ENCODE measurements at regions not wholly inside any gene's neighbourhood (a gene's known extent, or its start where the extent isn't known, plus 50 kb on each side); places are given as distances from the start of the nearest gene placed in this dataset.

GRCh38 chr13:53878861-53879260 is 850.2 kb downstream of the OLFM4 start:
- no peak for DNase-seq

DNA sequence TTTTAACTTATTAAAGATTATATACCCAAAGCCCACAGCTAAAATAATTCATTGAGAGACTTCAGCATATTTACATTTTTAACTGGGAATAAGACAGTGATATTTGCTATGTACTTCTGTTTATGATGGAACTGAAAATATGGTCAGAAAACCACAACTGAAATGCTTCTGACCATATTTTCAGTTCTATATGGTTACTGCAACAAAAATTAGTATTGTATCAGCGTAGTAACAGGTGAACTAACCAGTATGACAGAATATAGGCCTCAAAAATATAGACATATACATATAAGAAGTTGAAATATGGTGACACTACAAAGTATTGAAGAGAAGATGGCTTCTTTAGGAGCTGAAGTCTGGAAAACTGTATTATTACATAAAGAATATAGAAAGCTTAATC is 857.4 kb downstream of the OLFM4 start:
- DNase-seq: no peak

- DNase-seq: no peak
Measured at GRCh38 chr13:53890696-53891095, 862.1 kb downstream of the OLFM4 start.

DNA sequence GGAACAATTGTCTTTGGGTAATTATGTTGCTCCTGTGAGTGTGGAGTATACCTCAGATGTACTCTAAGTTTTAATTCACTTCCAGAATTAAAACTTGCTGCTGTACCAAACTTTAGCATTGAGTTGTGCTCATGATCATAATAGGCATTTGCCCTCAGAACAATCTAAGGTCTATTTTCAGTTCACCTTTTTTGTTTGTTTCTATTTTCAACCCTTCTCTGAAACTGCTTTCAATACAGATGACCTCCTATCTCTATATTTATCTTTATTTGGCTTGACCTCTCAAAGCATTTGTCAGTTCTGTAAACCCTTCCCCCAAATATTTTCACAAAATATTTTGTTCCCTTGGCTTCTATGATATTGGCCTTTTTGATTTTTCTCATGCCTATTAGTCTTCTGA is 873.0 kb downstream of the OLFM4 start:
- no peak for DNase-seq

GRCh38 chr13:53907891-53908290 is 879.3 kb downstream of the OLFM4 start:
- DNase-seq: no peak

- DNase-seq: no peak
Measured at GRCh38 chr13:53920916-53921315, 892.3 kb downstream of the OLFM4 start.

- DNase-seq: no peak
Measured at GRCh38 chr13:53921473-53921872, 892.9 kb downstream of the OLFM4 start.

DNA sequence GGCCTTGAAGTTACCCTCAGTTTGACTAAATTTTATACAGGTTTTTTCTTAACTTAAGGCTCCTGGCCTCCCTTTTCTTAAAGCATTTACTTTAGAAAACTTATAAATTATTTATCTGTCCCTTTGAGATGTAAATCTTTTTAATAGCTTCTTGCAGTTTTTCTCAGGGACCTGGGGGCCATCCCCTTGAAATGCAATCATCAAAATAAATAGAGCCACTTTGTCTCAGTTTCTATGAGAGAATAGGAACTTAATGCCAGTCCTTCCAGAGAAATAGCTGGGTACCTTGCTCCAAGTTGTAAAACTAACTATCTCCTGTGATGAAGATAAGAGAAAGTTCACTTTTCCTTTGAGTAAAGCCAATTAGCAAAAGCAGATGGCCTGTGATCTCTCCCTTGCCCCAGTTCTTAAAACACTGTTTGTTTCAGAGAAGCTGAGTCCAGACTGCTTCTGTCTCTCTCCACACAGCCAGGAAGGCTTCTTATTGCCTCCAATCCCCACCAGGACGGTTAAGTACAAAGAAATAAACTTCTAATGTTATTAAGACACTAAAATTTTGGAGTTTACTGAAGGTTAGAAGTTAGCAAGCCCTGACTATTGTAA is 913.1 kb downstream of the OLFM4 start:
- no peak for DNase-seq

GRCh38 chr13:53946500-53946899 is 917.9 kb downstream of the OLFM4 start:
- DNase-seq: no peak

- no peak for DNase-seq
Measured at GRCh38 chr13:53953183-53953582, 924.6 kb downstream of the OLFM4 start.
